Neural cell (in vitro differentiated cells): ENCODE measurements at regions not wholly inside any gene's neighbourhood (a gene's known extent, or its start where the extent isn't known, plus 50 kb on each side); places are given as distances from the start of the nearest gene placed in this dataset.

ENCODE experiments used
- EZH2 ChIP-seq: fragments of 200-600, 300-800 bp; shearing (Covaris generic), sonication (generic); IDR thresholded peaks from 2 replicates; pipeline ENCODE4 v1.6.1; 2014; ENCODE audit warnings: antibody characterized with exemption, low read length, borderline replicate concordance, mild to moderate bottlenecking; ENCODE audit not compliant: insufficient read depth, poor library complexity, severe bottlenecking
- MXI1 ChIP-seq: fragments of 450-650 bp; conservative IDR thresholded peaks from 2 replicates; pipeline ENCODE4 v1.6.1; 2014; ENCODE audit warnings: antibody characterized with exemption, mild to moderate bottlenecking; ENCODE audit not compliant: poor library complexity, severe bottlenecking
- POLR2AphosphoS5 ChIP-seq: IDR thresholded peaks from 2 replicates; pipeline ENCODE4 v1.6.1; 2012
- TF ChIP-seq, protein P1 (sequence below): fragments of 450-650 bp; IDR thresholded peaks from 2 replicates; pipeline ENCODE4 v1.5.1; 2014; ENCODE audit warnings: antibody characterized with exemption, mild to moderate bottlenecking, moderate library complexity; ENCODE audit not compliant: poor library complexity, severe bottlenecking
- TF ChIP-seq, protein P2 (sequence below): IDR thresholded peaks from 2 replicates; pipeline ENCODE4 v1.6.1; 2012; ENCODE audit warnings: borderline replicate concordance

DNA sequence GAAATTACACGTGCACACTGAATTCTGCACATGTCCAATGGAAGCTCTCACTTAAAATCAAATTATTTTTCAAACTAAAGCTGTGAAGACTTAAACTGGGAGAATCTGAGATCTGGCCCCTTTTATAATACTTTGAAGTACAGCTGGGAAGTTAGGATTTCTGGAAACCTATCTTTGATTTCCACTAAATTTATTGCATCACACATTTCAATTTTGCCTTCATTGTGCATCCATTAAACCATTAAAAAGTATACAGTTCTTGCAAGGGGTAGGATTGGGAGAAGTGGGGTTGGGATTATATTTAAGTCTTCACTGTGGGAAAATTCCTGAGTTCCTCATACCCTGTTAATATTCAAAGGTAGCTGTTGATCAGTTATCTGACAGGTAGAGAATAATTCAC, 1229.6 kb upstream of the ZEB2 start:
- no peak for TF ChIP-seq POLR2AphosphoS5
- TF ChIP-seq, protein P1, sequence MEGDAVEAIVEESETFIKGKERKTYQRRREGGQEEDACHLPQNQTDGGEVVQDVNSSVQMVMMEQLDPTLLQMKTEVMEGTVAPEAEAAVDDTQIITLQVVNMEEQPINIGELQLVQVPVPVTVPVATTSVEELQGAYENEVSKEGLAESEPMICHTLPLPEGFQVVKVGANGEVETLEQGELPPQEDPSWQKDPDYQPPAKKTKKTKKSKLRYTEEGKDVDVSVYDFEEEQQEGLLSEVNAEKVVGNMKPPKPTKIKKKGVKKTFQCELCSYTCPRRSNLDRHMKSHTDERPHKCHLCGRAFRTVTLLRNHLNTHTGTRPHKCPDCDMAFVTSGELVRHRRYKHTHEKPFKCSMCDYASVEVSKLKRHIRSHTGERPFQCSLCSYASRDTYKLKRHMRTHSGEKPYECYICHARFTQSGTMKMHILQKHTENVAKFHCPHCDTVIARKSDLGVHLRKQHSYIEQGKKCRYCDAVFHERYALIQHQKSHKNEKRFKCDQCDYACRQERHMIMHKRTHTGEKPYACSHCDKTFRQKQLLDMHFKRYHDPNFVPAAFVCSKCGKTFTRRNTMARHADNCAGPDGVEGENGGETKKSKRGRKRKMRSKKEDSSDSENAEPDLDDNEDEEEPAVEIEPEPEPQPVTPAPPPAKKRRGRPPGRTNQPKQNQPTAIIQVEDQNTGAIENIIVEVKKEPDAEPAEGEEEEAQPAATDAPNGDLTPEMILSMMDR, result no peak
- TF ChIP-seq, protein P2, sequence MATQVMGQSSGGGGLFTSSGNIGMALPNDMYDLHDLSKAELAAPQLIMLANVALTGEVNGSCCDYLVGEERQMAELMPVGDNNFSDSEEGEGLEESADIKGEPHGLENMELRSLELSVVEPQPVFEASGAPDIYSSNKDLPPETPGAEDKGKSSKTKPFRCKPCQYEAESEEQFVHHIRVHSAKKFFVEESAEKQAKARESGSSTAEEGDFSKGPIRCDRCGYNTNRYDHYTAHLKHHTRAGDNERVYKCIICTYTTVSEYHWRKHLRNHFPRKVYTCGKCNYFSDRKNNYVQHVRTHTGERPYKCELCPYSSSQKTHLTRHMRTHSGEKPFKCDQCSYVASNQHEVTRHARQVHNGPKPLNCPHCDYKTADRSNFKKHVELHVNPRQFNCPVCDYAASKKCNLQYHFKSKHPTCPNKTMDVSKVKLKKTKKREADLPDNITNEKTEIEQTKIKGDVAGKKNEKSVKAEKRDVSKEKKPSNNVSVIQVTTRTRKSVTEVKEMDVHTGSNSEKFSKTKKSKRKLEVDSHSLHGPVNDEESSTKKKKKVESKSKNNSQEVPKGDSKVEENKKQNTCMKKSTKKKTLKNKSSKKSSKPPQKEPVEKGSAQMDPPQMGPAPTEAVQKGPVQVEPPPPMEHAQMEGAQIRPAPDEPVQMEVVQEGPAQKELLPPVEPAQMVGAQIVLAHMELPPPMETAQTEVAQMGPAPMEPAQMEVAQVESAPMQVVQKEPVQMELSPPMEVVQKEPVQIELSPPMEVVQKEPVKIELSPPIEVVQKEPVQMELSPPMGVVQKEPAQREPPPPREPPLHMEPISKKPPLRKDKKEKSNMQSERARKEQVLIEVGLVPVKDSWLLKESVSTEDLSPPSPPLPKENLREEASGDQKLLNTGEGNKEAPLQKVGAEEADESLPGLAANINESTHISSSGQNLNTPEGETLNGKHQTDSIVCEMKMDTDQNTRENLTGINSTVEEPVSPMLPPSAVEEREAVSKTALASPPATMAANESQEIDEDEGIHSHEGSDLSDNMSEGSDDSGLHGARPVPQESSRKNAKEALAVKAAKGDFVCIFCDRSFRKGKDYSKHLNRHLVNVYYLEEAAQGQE, result no peak
- TF ChIP-seq EZH2, result no peak
- TF ChIP-seq MXI1, result no peak
